Activated CD8-positive, alpha-beta memory T cell treated with anti-CD3 and anti-CD28 coated beads, Interleukin-2, amount 10 ng/mL, durations not matched to agents 7 days and 5 days (primary cell): ENCODE measurements at regions not wholly inside any gene's neighbourhood (a gene's known extent, or its start where the extent isn't known, plus 50 kb on each side); places are given as distances from the start of the nearest gene placed in this dataset.
"Not testable (repeated sequence)": the region's sequence is repeated elsewhere in the genome, so short reads cannot be mapped to it uniquely, and the experiment has no call there.

Experiments
- ATAC-seq: fragments of 150-1000 bp; cut with Tn5 transposase; one replicate; pipeline ENCODE4 v1.10.0; 2021; ENCODE audit warnings: moderate library complexity
- CTCF ChIA-PET: fragments of 350-600 bp; sonication (Branson Sonifier 250); formaldehyde crosslinking; loops from one replicate; lab custom pipeline; 2021; ENCODE audit warnings: antibody characterized with exemption; lab: Charles Lee
- DNase-seq: peaks from one replicate; pipeline ENCODE4 v3.0.0-alpha.2; 2020
- H3K27ac Mint-ChIP-seq: one replicate; pipeline ENCODE4 v1.8.0; 2021; ENCODE audit warnings: mild to moderate bottlenecking, mixed read lengths
- H3K27me3 Mint-ChIP-seq: one replicate; pipeline ENCODE4 v1.8.0; 2021; ENCODE audit warnings: mixed read lengths
- H3K36me3 Mint-ChIP-seq: one replicate; pipeline ENCODE4 v1.8.0; 2021; ENCODE audit warnings: mild to moderate bottlenecking, mixed read lengths
- H3K4me1 Mint-ChIP-seq: one replicate; pipeline ENCODE4 v1.8.0; 2021; ENCODE audit warnings: mixed read lengths
- H3K4me3 Mint-ChIP-seq: one replicate; pipeline ENCODE4 v1.8.0; 2021; ENCODE audit warnings: mild to moderate bottlenecking, moderate library complexity, mixed read lengths
- H3K9me3 Mint-ChIP-seq: one replicate; pipeline ENCODE4 v1.8.0; 2022; ENCODE audit warnings: low read depth, mixed read lengths

GRCh38 chr17:73847952-73848351 lies 203.7 kb upstream of the SDK2 start:
- no peaks in the 10 kb centered on the region for H3K36me3 Mint-ChIP-seq
- no peaks in the 10 kb centered on the region for H3K4me1 Mint-ChIP-seq
- DNase-seq = no peak
- no peak for ATAC-seq
- CTCF ChIA-PET = no interaction called here
- H3K27ac Mint-ChIP-seq = no peak overlapping the region
- H3K4me3 Mint-ChIP-seq = no peak overlapping the region
- H3K9me3 Mint-ChIP-seq = no peaks in the 10 kb centered on the region
- H3K27me3 Mint-ChIP-seq = no peaks in the 10 kb centered on the region

GRCh38 chr17:73850426-73850825 lies 206.2 kb upstream of the SDK2 start:
- no peak for ATAC-seq
- Mint-ChIP-seq H3K36me3 (no peaks in the 10 kb centered on the region), H3K27ac (no peak overlapping the region), H3K27me3 (no peaks in the 10 kb centered on the region), H3K9me3 (no peaks in the 10 kb centered on the region), H3K4me1 (no peaks in the 10 kb centered on the region), H3K4me3 (no peak overlapping the region)
- CTCF ChIA-PET = no interaction called here
- DNase-seq = no peak

- ATAC-seq = no peak
- H3K4me1 Mint-ChIP-seq = no peaks in the 10 kb centered on the region
- CTCF ChIA-PET = no interaction called here
These were observed 206.8 kb upstream of the SDK2 start for GRCh38 chr17:73851091-73851490.

GRCh38 chr17:73851921-73852320 lies 207.7 kb upstream of the SDK2 start:
- no peak overlapping the region for H3K4me3 Mint-ChIP-seq
- DNase-seq = no peak
- no peaks in the 10 kb centered on the region for H3K36me3 Mint-ChIP-seq
- CTCF ChIA-PET = no interaction called here
- no peak overlapping the region for H3K27ac Mint-ChIP-seq
- ATAC-seq = no peak
- no peaks in the 10 kb centered on the region for H3K4me1 Mint-ChIP-seq
- no peaks in the 10 kb centered on the region for H3K27me3 Mint-ChIP-seq
- no peaks in the 10 kb centered on the region for H3K9me3 Mint-ChIP-seq

More at GRCh38 chr17:73851091-73851490, 206.8 kb upstream of the SDK2 start:
- H3K4me3 Mint-ChIP-seq = no peak overlapping the region
- no peaks in the 10 kb centered on the region for H3K27me3 Mint-ChIP-seq
- no peak overlapping the region for H3K27ac Mint-ChIP-seq
- no peaks in the 10 kb centered on the region for H3K9me3 Mint-ChIP-seq
- no peaks in the 10 kb centered on the region for H3K36me3 Mint-ChIP-seq
- no peak for DNase-seq

- Mint-ChIP-seq H3K36me3 (no peaks in the 10 kb centered on the region), H3K27ac (no peak overlapping the region), H3K9me3 (no peaks in the 10 kb centered on the region), H3K4me3 (no peak overlapping the region), H3K27me3 (no peaks in the 10 kb centered on the region), H3K4me1 (no peaks in the 10 kb centered on the region)
- no peak for ATAC-seq
- CTCF ChIA-PET = no interaction called here
- no peak for DNase-seq
These were observed 211.6 kb upstream of the SDK2 start for GRCh38 chr17:73855720-73856333.

GRCh38 chr17:73856556-73856955 lies 212.3 kb upstream of the SDK2 start:
- ATAC-seq (no peak), DNase-seq (no peak)
- Mint-ChIP-seq H3K4me3 (no peak overlapping the region), H3K27ac (no peak overlapping the region), H3K27me3 (no peaks in the 10 kb centered on the region), H3K4me1 (no peaks in the 10 kb centered on the region), H3K36me3 (no peaks in the 10 kb centered on the region), H3K9me3 (no peaks in the 10 kb centered on the region)
- CTCF ChIA-PET = no interaction called here

GRCh38 chr17:73859439-73860008 lies 215.3 kb upstream of the SDK2 start:
- H3K27me3 Mint-ChIP-seq, H3K4me3 Mint-ChIP-seq, ATAC-seq, DNase-seq, H3K36me3 Mint-ChIP-seq, H3K9me3 Mint-ChIP-seq, CTCF ChIA-PET, H3K4me1 Mint-ChIP-seq, H3K27ac Mint-ChIP-seq: not testable (repeated sequence)

GRCh38 chr17:73861543-73861942 lies 217.3 kb upstream of the SDK2 start:
- Mint-ChIP-seq H3K36me3 (no peaks in the 10 kb centered on the region), H3K4me3 (no peak overlapping the region), H3K9me3 (no peaks in the 10 kb centered on the region), H3K4me1 (no peaks in the 10 kb centered on the region), H3K27me3 (no peaks in the 10 kb centered on the region), H3K27ac (no peak overlapping the region)
- DNase-seq (no peak), ATAC-seq (no peak)
- CTCF ChIA-PET = no interaction called here

GRCh38 chr17:73863761-73864535 lies 219.7 kb upstream of the SDK2 start:
- Mint-ChIP-seq H3K27me3 (no peaks in the 10 kb centered on the region), H3K4me3 (no peak overlapping the region), H3K36me3 (no peaks in the 10 kb centered on the region), H3K4me1 (no peaks in the 10 kb centered on the region), H3K9me3 (no peaks in the 10 kb centered on the region), H3K27ac (no peak overlapping the region)
- CTCF ChIA-PET = no interaction called here
- DNase-seq (no peak), ATAC-seq (no peak)

- Mint-ChIP-seq H3K27ac (no peak overlapping the region), H3K4me1 (no peaks in the 10 kb centered on the region), H3K36me3 (no peaks in the 10 kb centered on the region), H3K27me3 (no peaks in the 10 kb centered on the region), H3K9me3 (no peaks in the 10 kb centered on the region), H3K4me3 (no peak overlapping the region)
- no peak for DNase-seq
- CTCF ChIA-PET = no interaction called here
- ATAC-seq = no peak
These were observed 221.6 kb upstream of the SDK2 start for GRCh38 chr17:73865831-73866230.

GRCh38 chr17:73867056-73867455 lies 222.8 kb upstream of the SDK2 start:
- ATAC-seq (no peak), DNase-seq (no peak)
- Mint-ChIP-seq H3K4me3 (no peak overlapping the region), H3K36me3 (no peaks in the 10 kb centered on the region), H3K27me3 (no peaks in the 10 kb centered on the region), H3K9me3 (no peaks in the 10 kb centered on the region), H3K27ac (no peak overlapping the region), H3K4me1 (no peaks in the 10 kb centered on the region)
- CTCF ChIA-PET = no interaction called here

GRCh38 chr17:73870068-73870467 lies 225.8 kb upstream of the SDK2 start:
- CTCF ChIA-PET = no interaction called here
- H3K4me1 Mint-ChIP-seq = no peaks in the 10 kb centered on the region
- no peaks in the 10 kb centered on the region for H3K36me3 Mint-ChIP-seq
- H3K27me3 Mint-ChIP-seq = no peaks in the 10 kb centered on the region
- H3K27ac Mint-ChIP-seq = no peak overlapping the region
- no peak for DNase-seq
- H3K9me3 Mint-ChIP-seq = no peaks in the 10 kb centered on the region
- H3K4me3 Mint-ChIP-seq = no peak overlapping the region
- no peak for ATAC-seq

GRCh38 chr17:73870473-73870872 lies 226.2 kb upstream of the SDK2 start:
- Mint-ChIP-seq H3K9me3 (no peaks in the 10 kb centered on the region), H3K27ac (no peak overlapping the region), H3K36me3 (no peaks in the 10 kb centered on the region), H3K4me1 (no peaks in the 10 kb centered on the region), H3K4me3 (no peak overlapping the region), H3K27me3 (no peaks in the 10 kb centered on the region)
- DNase-seq (no peak), ATAC-seq (no peak)
- CTCF ChIA-PET = no interaction called here

GRCh38 chr17:73872816-73873215 lies 228.6 kb upstream of the SDK2 start:
- no peaks in the 10 kb centered on the region for H3K27me3 Mint-ChIP-seq
- CTCF ChIA-PET = interaction anchor here (0.7 kb wide), 1 partner anchor 464 kb away, joined by 3 read pairs; no protein-coding TSS in a partner anchor
- H3K27ac Mint-ChIP-seq = no peak overlapping the region
- no peak for DNase-seq
- H3K4me3 Mint-ChIP-seq = no peak overlapping the region
- ATAC-seq = no peak
- H3K36me3 Mint-ChIP-seq = no peaks in the 10 kb centered on the region
- H3K9me3 Mint-ChIP-seq = no peaks in the 10 kb centered on the region
- no peaks in the 10 kb centered on the region for H3K4me1 Mint-ChIP-seq
